H1 (cell line): ENCODE measurements at regions not wholly inside any gene's neighbourhood (a gene's known extent, or its start where the extent isn't known, plus 50 kb on each side); places are given as distances from the start of the nearest gene placed in this dataset.

Source experiments
- RAD21 ChIP-seq, 2 experiments: IDR thresholded peaks in 1 of 2; conservative IDR thresholded peaks in 1 of 2; 2 replicates each; pipeline ENCODE4 v1.6.1; 2011; ENCODE audit warnings: low read depth in 2 of 2, low read length in 2 of 2, improper control_type of control experiment in 1 of 2, inconsistent platforms in 1 of 2, mild to moderate bottlenecking in 1 of 2, moderate library complexity in 1 of 2

DNA sequence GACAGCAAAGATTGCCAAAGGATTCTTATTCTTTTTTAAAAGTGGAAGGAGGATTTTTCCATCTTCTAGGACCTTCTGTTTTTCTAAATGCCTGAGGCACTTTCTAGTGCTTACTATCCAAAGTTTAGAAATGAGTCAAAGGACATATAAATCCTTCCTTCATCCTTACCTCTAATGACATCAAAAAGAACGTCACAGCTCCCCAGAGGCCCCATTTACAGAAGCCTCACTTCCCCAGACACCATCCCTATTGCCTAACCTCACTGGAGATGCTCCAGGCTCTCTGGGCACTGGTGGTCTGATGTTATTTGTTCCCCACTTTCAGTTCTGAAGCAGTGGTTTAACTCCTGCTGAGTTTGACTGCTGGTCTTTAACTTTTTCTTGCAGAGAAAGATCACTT is 504.3 kb downstream of the AGTPBP1 start (continued):
- TF ChIP-seq RAD21 (IDR thresholded peaks at IDR 0.05 in 1 of 2, conservative IDR thresholded peaks at IDR 0.05 in 1 of 2; ENCODE audit: low read depth in 2 of 2, low read length in 2 of 2) = no peak
